IPS DF 6.9 (cell line): ENCODE measurements at regions not wholly inside any gene's neighbourhood (a gene's known extent, or its start where the extent isn't known, plus 50 kb on each side); places are given as distances from the start of the nearest gene placed in this dataset.

Source experiments
- DNase-seq: peaks from one replicate; pipeline ENCODE4 v3.0.0-alpha.2; 2013; ENCODE audit warnings: low read depth, low spot score
- H3K27ac ChIP-seq: one replicate; pipeline ENCODE4 v1.5.1; 2013; ENCODE audit warnings: low read length, control low read depth
- H3K27me3 ChIP-seq: 2 replicates; pipeline ENCODE4 v1.6.1; 2013; ENCODE audit warnings: mild to moderate bottlenecking, low read length; ENCODE audit not compliant: control insufficient read depth, insufficient read depth
- H3K36me3 ChIP-seq: 2 replicates; pipeline ENCODE4 v1.6.1; 2013; ENCODE audit warnings: low read length; ENCODE audit not compliant: control insufficient read depth, insufficient read depth
- H3K4me1 ChIP-seq: 2 replicates; pipeline ENCODE4 v1.6.1; 2013; ENCODE audit warnings: low read length; ENCODE audit not compliant: control insufficient read depth, insufficient read depth
- H3K4me3 ChIP-seq: 2 replicates; pipeline ENCODE4 v1.5.1; 2013; ENCODE audit warnings: mild to moderate bottlenecking, low read length
- H3K9me3 ChIP-seq: 2 replicates; pipeline ENCODE4 v1.6.1; 2013; ENCODE audit warnings: low read length, inconsistent platforms; ENCODE audit not compliant: control insufficient read depth, insufficient read depth
- WGBS: extraction: QIAGEN DNeasy Blood & Tissue Kit; methylation state at CpG from one replicate; pipeline ENCODE4 v1.1.7; 2013; ENCODE audit warnings: mixed read lengths, missing lambda C conversion rate; ENCODE audit not compliant: insufficient read length, insufficient coverage; 5-methylcytosine and 5-hydroxymethylcytosine counted together

DNA sequence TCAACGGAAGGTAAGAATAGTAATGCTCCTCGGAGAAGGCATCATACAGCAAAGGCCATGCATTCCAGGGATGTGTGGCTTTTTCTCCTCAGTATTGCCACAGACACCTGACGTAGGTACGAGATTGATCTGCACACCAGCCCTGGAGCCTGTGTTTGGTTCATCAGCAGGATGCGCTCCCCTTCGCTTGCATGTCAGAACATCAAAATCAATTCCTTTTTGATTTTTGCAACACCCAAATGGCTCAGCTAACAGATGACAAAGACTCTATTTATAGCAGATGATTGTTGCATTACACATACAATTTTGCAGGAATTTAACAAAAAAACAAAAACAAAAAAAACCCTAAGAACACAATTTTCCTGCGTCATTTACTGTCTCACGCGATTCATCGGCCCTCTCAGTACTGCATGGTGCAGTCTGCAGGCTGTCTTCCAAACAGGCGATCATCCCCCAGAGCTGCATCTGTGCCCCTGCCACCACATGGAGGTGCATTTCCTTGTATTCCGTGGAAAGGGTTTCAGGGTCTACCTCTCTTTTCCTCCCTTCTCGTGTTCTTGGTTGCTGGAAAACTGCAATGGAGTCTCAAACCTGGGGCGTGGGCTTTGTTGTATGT, 207.3 kb downstream of the TEX29 start:
- no CpG with 5 or more reads among the region's 14 CpGs for WGBS
- H3K9me3 ChIP-seq = no peaks in the 10 kb centered on the region
- H3K27me3 ChIP-seq = no peaks in the 10 kb centered on the region; the same call in 1 of the 2 replicates
- DNase-seq = no peak
- no peak overlapping the region for H3K27ac ChIP-seq
- no peak overlapping the region for H3K4me3 ChIP-seq
- H3K36me3 ChIP-seq = no peaks in the 10 kb centered on the region
- peaks cover 10% of the 10 kb centered on the region for H3K4me1 ChIP-seq

DNA sequence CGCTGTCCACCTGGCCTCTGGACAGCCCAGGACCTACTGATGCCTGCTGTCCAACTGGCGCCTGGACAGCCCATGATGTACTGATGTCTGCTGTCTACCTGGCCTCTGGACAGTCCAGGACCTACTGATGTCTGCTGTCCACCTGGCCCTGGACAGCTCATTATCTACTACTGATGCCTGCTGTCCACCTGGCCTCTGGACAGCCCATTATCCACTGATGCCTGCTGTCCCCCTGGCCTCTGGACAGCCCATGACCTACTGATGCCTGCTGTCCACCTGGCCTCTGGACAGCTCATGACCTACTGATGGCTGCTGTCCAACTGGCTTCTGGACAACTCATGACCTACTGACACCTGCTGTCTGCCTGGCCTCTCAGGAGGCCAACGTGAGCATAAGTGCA, 208.1 kb downstream of the TEX29 start:
- Histone ChIP-seq H3K27me3 (peaks cover 7% of the 10 kb centered on the region; the same call in 1 of the 2 replicates), H3K27ac (no peak overlapping the region), H3K4me1 (peaks cover 12% of the 10 kb centered on the region), H3K36me3 (no peaks in the 10 kb centered on the region), H3K9me3 (no peaks in the 10 kb centered on the region), H3K4me3 (no peak overlapping the region)
- no CpG with 5 or more reads among the region's 3 CpGs for WGBS
- no peak for DNase-seq

DNA sequence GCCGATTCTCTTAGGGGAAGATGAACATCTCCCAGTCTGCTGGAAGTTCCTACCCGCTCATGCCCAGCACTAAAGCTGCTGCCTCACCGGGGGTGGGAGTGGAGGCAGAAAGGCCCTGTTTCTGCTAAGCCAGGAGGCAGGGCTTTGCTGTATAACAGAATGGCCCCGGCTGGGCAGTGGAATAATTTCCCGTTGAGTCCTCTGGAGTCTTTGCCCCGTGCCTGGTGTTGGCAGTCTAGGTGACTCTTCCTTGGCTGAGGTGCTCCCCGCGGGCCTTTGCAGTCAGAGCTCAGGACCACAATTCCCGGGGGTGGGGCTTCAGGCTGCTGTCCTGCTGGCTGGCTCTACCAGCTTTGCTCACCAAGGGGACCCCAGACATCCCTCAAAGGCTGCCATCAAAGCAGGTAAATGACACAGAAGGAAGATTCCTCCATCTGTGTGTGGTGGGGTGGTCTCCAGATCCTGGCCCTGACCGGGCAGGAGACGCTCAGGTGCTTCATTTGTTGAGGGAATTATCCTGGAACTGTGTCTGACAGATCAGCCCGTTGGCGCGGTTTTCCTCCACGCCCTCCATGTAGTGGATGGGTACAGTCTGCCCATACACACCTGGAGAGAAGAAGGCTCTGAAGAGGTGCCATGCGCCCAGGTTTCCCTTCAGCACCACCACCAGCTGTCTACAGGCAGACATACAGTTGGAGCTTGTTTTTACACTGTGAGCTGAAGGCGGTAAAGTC, 209.9 kb downstream of the TEX29 start:
- Histone ChIP-seq H3K27ac (no peak overlapping the region), H3K4me1 (peaks cover 13% of the 10 kb centered on the region), H3K27me3 (peaks cover 9% of the 10 kb centered on the region; the same call in 1 of the 2 replicates), H3K36me3 (no peaks in the 10 kb centered on the region), H3K9me3 (no peaks in the 10 kb centered on the region), H3K4me3 (no peak overlapping the region)
- WGBS = no CpG with 5 or more reads among the region's 17 CpGs
- no peak for DNase-seq

DNA sequence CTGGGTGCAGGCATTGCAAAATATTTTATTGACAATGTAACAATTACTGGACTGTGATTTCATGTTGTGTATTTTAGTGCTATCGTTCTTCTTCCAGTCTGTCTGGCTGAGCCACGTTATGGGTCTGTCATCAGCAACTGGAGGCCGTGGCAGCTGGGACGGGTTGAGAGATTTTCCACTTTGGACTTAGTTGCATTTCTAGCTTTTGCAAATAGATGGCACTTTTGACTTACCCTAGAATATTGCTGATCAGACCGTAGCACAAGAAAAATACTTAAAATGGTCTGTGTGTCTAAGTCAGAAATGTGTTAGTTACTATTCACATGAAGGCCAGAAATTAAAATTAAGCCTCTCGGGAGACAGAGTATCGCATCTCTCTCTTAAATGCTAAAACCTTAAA, 211.1 kb downstream of the TEX29 start:
- Histone ChIP-seq H3K4me1 (peaks cover 13% of the 10 kb centered on the region), H3K27ac (no peak overlapping the region), H3K27me3 (peaks cover 9% of the 10 kb centered on the region; the same call in 1 of the 2 replicates), H3K4me3 (no peak overlapping the region), H3K36me3 (no peaks in the 10 kb centered on the region), H3K9me3 (no peaks in the 10 kb centered on the region)
- DNase-seq = no peak
- WGBS = no CpG with 5 or more reads among the region's 7 CpGs

DNA sequence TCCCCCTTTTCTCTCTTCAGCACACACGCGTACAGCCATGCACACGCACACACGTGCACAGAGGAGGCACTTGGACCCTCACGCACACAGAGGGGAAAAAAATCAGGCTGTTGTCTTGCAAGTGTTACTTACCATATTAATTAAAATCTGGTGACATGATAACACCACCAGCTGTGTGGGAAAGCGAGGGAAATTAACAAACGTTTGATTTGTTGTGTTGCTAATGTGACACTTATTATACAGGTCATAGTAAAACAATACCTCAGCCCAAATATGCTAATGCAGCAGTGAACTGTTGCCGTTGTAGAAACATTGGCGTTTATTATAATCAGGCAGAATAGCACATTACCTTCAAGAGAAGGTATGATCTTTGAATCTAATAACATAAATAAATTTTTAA, 211.7 kb downstream of the TEX29 start:
- H3K4me1 ChIP-seq = peaks cover 14% of the 10 kb centered on the region
- no peak for DNase-seq
- no peaks in the 10 kb centered on the region for H3K9me3 ChIP-seq
- H3K36me3 ChIP-seq = no peaks in the 10 kb centered on the region
- no CpG with 5 or more reads among the region's 9 CpGs for WGBS
- peaks cover 9% of the 10 kb centered on the region; the same call in 1 of the 2 replicates for H3K27me3 ChIP-seq
- H3K27ac ChIP-seq = no peak overlapping the region
- no peak overlapping the region for H3K4me3 ChIP-seq

DNA sequence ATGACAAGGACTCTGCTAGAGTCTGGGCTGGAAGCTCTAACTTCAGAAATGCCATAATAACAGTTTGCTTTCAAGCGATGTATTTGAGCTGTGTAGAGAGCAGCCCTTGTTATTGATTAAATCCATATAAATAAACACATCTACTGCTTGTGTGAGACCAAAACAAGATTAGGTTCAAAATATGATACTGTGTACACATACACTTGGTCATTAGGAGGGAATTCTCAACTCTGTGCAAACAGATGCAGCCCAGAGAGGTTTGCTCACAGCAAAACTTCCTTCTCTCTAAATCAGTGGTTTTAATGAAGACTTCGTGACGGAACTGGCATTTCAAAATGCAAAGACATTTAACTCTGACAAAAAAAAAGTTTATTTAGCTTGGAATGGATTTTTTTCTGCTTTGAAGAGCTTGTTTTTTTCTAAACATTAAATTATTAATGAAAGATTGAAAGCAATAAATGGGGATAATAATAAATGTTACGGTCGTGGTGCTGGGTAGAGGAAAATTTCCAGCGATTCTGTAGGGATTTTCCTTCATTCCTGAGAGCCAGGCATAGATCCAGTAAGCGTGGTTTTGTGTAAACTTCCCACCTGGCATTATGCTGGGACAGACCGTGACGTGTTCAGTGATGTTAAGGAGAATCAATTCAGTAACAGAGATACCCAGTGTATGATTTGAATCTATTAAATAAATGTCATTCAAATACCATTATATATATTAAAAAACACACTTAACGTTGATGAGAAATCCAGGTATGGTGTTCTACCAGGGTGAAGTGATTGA, 213.7 kb downstream of the TEX29 start:
- peaks cover 9% of the 10 kb centered on the region; the same call in 1 of the 2 replicates for H3K27me3 ChIP-seq
- no peak overlapping the region for H3K27ac ChIP-seq
- H3K4me3 ChIP-seq = no peak overlapping the region
- no peak for DNase-seq
- H3K4me1 ChIP-seq = peaks cover 14% of the 10 kb centered on the region
- H3K9me3 ChIP-seq = no peaks in the 10 kb centered on the region
- no peaks in the 10 kb centered on the region for H3K36me3 ChIP-seq
- WGBS = no CpG with 5 or more reads among the region's 10 CpGs

DNA sequence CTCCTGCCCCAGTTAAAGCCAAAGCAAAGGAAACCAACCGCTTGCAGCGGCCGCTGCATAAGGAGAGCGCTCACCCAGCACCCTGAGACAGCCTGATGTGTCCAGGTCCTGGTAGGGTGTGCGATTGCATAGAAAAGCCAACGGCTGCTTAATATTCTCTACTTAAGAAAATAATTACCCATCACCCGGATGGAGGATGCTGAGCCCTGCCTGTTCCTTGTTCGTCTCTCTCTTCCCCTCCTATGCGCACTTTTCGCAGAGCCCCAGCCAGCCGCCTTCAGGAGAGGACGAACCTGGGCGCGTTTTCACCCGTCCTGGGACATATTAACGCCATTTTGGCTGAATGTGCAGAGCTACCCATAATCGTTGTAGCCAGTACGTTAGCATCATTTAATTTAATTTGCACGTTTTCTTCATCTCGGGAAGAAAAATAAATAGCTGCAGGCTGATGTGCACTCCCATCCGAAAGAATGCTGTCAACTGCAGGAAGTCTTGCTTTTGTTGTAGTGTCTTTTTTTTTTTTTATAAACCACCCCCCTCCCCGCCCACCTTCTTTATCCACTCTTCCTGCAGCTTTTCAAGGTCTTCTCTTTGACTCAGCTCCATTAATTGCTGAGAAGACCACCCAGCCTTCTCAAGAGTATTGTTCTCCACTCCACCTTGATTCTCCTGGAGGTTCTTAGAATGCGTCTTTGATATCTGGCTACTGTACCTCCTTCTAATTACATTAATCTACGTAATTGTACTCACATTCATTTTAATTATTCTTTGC, 214.5 kb downstream of the TEX29 start:
- 100% methylated on average over 1 of the region's 24 CpGs for WGBS
- Histone ChIP-seq H3K9me3 (no peaks in the 10 kb centered on the region), H3K4me3 (peak overlapping the region; percentile 17; the same call in 1 of the 2 replicates), H3K27ac (no peak overlapping the region), H3K27me3 (peaks cover 9% of the 10 kb centered on the region; the same call in 1 of the 2 replicates), H3K4me1 (peaks cover 10% of the 10 kb centered on the region), H3K36me3 (no peaks in the 10 kb centered on the region)
- DNase-seq = no peak

DNA sequence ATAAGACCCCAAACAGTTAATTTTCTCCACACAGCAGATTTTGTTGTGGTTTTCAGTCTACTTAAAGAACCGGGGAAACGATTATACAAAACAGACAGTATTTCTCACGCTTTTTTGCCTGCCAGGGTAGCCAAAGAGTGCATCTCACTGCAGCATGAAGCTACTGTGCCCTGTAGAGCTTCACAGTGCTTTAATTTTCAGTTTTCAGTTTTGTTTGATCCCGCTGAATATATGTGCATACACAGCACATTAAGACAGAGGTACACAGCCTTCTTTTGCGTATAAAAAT, 215.0 kb downstream of the TEX29 start:
- no peak for DNase-seq
- peaks cover 9% of the 10 kb centered on the region; the same call in 1 of the 2 replicates for H3K27me3 ChIP-seq
- WGBS = no CpG with 5 or more reads among the region's 5 CpGs

DNA sequence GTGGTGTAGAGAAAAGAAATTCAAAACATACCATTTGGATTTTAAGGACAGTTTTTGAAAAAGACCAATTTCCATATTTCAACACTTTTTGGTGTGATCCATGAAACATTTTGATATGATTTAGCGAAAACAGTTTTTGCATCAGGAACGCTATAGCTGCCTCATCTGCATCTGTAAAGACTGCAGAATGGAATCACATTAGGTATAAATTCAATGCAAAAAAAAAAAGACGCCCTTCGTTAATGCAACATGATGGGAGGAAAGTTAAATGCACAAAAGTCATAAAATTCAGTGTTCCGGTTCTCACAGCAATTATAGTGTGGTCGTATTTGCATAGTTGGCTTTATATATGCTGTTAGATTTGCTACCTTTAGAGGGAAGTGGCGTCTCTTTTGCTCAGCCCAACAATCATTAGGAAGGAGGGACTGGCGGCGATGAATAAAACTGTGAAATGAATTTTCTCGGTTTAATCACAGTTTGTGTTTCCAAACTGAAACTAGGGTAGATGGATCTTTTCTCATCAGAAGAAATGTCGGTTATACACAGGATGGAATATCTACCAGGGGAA, 215.7 kb downstream of the TEX29 start:
- no peaks in the 10 kb centered on the region for H3K36me3 ChIP-seq
- WGBS = no CpG with 5 or more reads among the region's 11 CpGs
- H3K27ac ChIP-seq = no peak overlapping the region
- no peak for DNase-seq
- H3K9me3 ChIP-seq = no peaks in the 10 kb centered on the region
- peaks cover 9% of the 10 kb centered on the region; the same call in 1 of the 2 replicates for H3K27me3 ChIP-seq
- no peak overlapping the region for H3K4me3 ChIP-seq
- peaks cover 5% of the 10 kb centered on the region; the same call in 1 of the 2 replicates for H3K4me1 ChIP-seq

More for the DNA sequence above, 215.0 kb downstream of the TEX29 start:
- H3K4me1 ChIP-seq = peaks cover 9% of the 10 kb centered on the region
- H3K9me3 ChIP-seq = no peaks in the 10 kb centered on the region
- H3K4me3 ChIP-seq = no peak overlapping the region
- no peaks in the 10 kb centered on the region for H3K36me3 ChIP-seq
- H3K27ac ChIP-seq = no peak overlapping the region
